ENCODE measurements at regions not wholly inside any gene's neighbourhood (a gene's known extent, or its start where the extent isn't known, plus 50 kb on each side); places are given as distances from the start of the nearest gene placed in this dataset.

DNA sequence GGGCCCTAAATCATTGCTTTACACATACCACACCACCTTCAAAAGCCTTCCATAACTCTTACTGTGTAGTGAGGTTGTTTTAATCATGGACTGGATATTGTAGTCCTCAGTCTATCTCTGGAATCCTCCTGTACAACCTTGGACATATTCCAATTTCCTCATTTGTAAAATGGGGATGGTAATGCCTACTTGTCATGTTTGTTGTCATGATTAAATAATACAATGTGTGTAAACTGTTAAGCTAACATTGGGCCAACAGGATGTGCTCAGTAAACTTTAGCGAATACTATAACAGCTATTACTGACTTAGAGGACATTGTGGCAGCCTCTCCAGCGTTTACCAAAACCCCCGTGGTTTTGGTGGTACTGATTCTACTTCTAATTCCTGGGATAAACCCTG is 74.7 kb upstream of the PTPRM start:
- DNase-seq, result no peak

DNA sequence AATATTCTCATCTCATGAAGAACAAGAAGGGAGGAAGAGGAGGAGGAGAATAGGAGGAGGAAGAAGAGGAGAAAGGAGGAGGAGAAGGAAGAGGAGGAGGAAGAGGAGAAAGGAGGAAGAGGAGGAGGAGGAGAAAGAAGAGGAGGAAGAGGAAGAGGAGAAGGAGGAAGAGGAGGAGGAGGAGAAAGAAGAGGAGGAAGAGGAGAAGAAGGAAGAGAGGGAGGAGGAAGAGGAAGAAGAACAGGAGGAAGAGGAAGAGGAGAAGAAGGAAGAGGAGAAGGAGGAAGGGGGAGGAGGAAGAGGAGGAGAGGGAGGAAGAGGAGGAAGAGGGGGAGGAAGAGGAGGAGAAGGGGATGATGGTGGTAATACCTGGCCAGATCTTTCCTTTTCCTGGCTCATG is 70.0 kb upstream of the PTPRM start:
- DNase-seq, result no peak

DNA sequence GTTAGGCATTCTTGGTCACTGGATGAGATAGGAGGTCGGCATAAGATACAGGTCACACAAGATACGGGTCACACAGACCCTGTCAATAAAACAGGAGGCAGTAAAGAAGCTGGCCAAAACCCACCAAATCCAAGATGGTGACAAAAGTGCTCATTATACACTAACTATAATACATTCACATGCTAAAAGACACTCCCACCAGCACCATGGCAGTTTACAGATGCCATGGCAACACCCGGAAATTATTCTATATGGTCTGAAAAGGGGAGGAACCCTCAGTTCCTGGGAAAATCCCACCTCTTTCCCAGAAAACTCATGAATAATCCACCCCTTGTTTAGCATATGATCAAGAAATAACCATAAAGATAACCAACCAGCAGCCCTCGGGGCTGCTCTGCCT is 56.0 kb upstream of the PTPRM start:
- DNase-seq, result no peak

DNA sequence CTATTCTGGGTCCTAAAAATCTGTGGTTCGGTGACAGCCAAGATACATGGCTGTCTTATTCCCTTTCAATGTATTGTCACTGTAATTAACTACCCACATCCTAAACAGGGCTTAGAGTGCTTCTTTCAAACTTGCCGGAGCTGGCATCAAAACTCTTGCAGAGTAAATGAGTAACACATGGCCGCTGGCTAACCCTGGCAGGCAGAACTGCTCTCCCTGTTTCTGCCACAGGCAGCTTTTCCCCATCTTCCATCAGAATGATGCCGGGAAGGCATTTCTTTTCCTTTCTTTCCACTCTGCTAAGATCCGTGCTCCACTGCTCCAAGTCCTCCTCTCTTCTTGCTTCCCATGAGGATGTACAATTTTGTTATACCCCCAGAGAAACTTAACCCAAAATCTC is 54.8 kb upstream of the PTPRM start:
- DNase-seq, result no peak

DNA sequence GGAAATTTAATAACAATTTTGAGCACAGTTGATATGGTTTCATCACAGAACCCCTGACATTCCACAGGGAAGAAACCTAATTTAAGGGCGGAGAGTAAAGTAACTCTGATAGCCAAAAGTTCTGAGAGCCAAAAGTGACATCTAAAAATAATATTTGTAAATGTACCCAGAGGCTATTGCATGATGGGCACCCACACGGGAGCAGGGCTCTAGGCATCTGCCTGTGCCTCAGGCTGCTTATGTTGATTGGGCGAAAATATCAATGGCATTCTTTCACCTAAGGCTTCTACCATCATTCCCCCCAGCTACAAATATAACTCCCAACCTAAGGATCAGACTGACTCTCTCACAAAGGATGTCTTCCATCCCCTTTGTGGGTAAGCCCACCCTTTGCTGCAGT is 54.1 kb upstream of the PTPRM start:
- no peak for DNase-seq

DNA sequence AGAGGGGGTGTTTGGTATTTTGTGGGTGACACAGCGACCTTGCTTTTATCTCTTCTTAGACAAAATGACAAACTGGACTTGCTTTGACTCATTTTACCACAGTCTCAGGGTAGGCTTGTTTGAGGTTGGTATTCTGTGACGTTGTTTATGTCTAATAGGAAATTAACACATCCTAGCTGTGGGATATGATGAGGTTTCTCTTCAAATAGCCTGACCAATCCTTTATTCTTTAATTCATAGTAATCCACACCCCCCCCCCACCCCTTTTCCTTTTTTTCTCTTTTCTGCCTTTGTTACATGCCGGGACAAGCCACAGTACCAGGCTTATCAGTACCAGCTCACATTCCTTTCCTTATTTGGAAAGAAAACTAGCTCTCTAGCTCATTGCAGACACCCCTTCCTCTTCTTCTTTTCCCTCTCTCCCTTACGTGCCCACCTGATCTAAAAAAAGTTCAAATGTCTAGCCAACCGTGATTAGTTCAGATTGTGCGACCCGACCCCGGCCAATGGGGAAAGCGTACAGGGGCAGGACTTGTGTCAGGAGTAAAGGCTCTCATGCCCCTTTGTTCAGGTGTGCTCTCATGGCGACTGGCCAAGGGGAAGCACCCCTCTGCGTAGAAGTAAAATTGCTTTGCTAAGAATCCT is 52.2 kb upstream of the PTPRM start:
- DNase-seq, result no peak

DNA sequence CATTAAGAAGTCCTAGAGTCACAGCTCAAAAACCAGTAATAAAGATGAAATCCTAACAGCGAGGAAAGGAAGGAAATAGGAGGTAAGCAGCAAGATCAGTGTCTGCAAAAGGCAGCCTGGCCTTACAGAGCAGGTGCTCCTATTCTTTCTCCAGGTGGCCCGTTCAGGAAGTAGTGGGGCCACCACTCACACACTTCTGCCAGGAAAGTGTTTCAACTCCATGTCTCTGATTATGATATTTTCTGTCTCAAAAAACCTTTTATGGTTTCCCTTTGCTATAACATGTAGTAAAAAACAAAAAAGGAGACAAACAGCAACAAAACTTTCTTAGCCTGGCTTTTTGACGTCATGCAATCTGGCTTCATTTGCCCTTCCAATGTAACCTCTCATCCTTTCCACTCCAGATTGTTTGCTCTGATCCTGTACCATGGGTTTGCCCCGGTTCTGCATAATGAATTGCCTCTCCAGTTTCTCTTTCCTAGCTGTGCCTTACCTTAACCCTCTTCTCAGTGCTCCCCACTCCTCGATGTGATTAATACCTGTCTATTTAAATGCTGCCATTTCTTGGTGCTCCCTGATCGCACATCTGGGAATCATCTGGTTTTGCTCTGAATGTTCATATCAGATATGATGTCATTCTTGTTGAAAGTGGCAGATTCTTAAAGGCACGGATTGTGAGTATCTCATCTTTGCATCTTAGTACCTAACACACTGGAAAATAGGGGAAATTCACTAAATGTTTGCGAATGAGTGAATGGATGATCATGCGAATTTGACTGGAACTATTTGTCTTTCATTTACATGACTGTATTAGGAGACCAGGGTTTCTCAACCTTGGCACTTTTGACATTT is 50.6 kb upstream of the PTPRM start:
- no peak for DNase-seq
